H9 (cell line): ENCODE measurements at regions not wholly inside any gene's neighbourhood (a gene's known extent, or its start where the extent isn't known, plus 50 kb on each side); places are given as distances from the start of the nearest gene placed in this dataset.

ENCODE experiments used
- DNase-seq: peaks from one replicate; pipeline ENCODE4 v3.0.0-alpha.2; 2017
- H2AFZ ChIP-seq: one replicate; pipeline ENCODE4 v1.6.1; 2013; ENCODE audit warnings: mild to moderate bottlenecking, low read length, control low read depth, moderate library complexity
- H2AK5ac ChIP-seq: 2 replicates; pipeline ENCODE4 v1.6.1; 2013; ENCODE audit warnings: low read length, control low read depth, mixed read lengths; ENCODE audit not compliant: insufficient read length
- H2BK120ac ChIP-seq: one replicate; pipeline ENCODE4 v1.6.1; 2013; ENCODE audit warnings: low read depth, mild to moderate bottlenecking, low read length, control low read depth, inconsistent platforms; ENCODE audit not compliant: poor library complexity, severe bottlenecking
- H2BK12ac ChIP-seq: 2 replicates; pipeline ENCODE4 v1.6.1; 2013; ENCODE audit warnings: low read length, control low read depth, mixed read lengths, low read depth; ENCODE audit not compliant: insufficient read length
- H2BK15ac ChIP-seq: 2 replicates; pipeline ENCODE4 v1.6.1; 2013; ENCODE audit warnings: low read depth, low read length, control low read depth
- H2BK20ac ChIP-seq: one replicate; pipeline ENCODE4 v1.6.1; 2013; ENCODE audit warnings: low read depth, mild to moderate bottlenecking, low read length, control low read depth, inconsistent platforms; ENCODE audit not compliant: poor library complexity, severe bottlenecking
- H2BK5ac ChIP-seq: 2 replicates; pipeline ENCODE4 v1.6.1; 2013; ENCODE audit warnings: low read length, control low read depth, mixed read lengths; ENCODE audit not compliant: insufficient read length
- H3K14ac ChIP-seq: 2 replicates; pipeline ENCODE4 v1.6.1; 2013; ENCODE audit warnings: low read length, control low read depth; ENCODE audit not compliant: insufficient read depth
- H3K18ac ChIP-seq: 2 replicates; pipeline ENCODE4 v1.6.1; 2013; ENCODE audit warnings: low read depth, mild to moderate bottlenecking, mixed read lengths, low read length, control low read depth; ENCODE audit not compliant: insufficient read length
- H3K23ac ChIP-seq: 2 replicates; pipeline ENCODE4 v1.6.1; 2013; ENCODE audit warnings: low read length, control low read depth, mixed read lengths, low read depth; ENCODE audit not compliant: insufficient read length
- H3K23me2 ChIP-seq: 2 replicates; pipeline ENCODE4 v1.6.1; 2013; ENCODE audit warnings: low read depth, mild to moderate bottlenecking, mixed read lengths, low read length, control low read depth; ENCODE audit not compliant: insufficient read length, poor library complexity, severe bottlenecking
- H3K27ac ChIP-seq: 2 replicates; pipeline ENCODE4 v1.5.1; 2013; ENCODE audit warnings: low read length, control low read depth, mixed read lengths, low read depth; ENCODE audit not compliant: insufficient read length
- H3K27me3 ChIP-seq: 2 replicates; pipeline ENCODE4 v1.6.1; 2013; ENCODE audit warnings: low read length, control low read depth, inconsistent platforms; ENCODE audit not compliant: insufficient read depth
- H3K4ac ChIP-seq: 2 replicates; pipeline ENCODE4 v1.6.1; 2013; ENCODE audit warnings: low read depth, mild to moderate bottlenecking, control low read depth, inconsistent platforms, low read length, moderate library complexity
- H3K4me1 ChIP-seq: 2 replicates; pipeline ENCODE4 v1.6.1; 2013; ENCODE audit warnings: low read length, control low read depth, inconsistent platforms; ENCODE audit not compliant: insufficient read depth
- H3K4me2 ChIP-seq: 2 replicates; pipeline ENCODE4 v1.6.1; 2013; ENCODE audit warnings: low read length, control low read depth, mixed read lengths; ENCODE audit not compliant: insufficient read length, insufficient read depth
- H3K56ac ChIP-seq: 2 replicates; pipeline ENCODE4 v1.6.1; 2013; ENCODE audit warnings: low read depth, mild to moderate bottlenecking, mixed read lengths, low read length, control low read depth; ENCODE audit not compliant: insufficient read length
- H3K79me1 ChIP-seq: 2 replicates; pipeline ENCODE4 v1.6.1; 2013; ENCODE audit warnings: low read depth, mild to moderate bottlenecking, moderate library complexity, low read length, control low read depth, inconsistent platforms; ENCODE audit not compliant: insufficient read depth, poor library complexity, severe bottlenecking
- H3K79me2 ChIP-seq: 2 replicates; pipeline ENCODE4 v1.6.1; 2013; ENCODE audit warnings: low read length, control low read depth, inconsistent platforms; ENCODE audit not compliant: insufficient read depth
- H3K9ac ChIP-seq: 2 replicates; pipeline ENCODE4 v1.6.1; 2013; ENCODE audit warnings: low read length, control low read depth, mixed read lengths; ENCODE audit not compliant: insufficient read length; ENCODE audit errors: extremely low read depth
- H3K9me3 ChIP-seq: one replicate; pipeline ENCODE4 v1.6.1; 2013; ENCODE audit warnings: low read depth, low read length, inconsistent platforms; ENCODE audit not compliant: control insufficient read depth
- H3T11ph ChIP-seq: one replicate; pipeline ENCODE4 v1.6.1; 2013; ENCODE audit warnings: mild to moderate bottlenecking, low read length, control low read depth, inconsistent platforms
- H4K20me1 ChIP-seq: one replicate; pipeline ENCODE4 v1.6.1; 2013; ENCODE audit not compliant: control insufficient read depth, insufficient read length, insufficient read depth
- H4K5ac ChIP-seq: 2 replicates; pipeline ENCODE4 v1.6.1; 2013; ENCODE audit warnings: low read depth, mild to moderate bottlenecking, mixed read lengths, low read length, control low read depth; ENCODE audit not compliant: insufficient read length
- H4K8ac ChIP-seq: replicated peaks from 2 replicates; pipeline ENCODE4 v1.6.1; 2013; ENCODE audit warnings: low read length, control low read depth, mixed read lengths, low read depth; ENCODE audit not compliant: insufficient read length
- H4K91ac ChIP-seq: 2 replicates; pipeline ENCODE4 v1.6.1; 2013; ENCODE audit warnings: low read depth, mild to moderate bottlenecking, moderate library complexity, mixed read lengths, low read length, control low read depth; ENCODE audit not compliant: insufficient read length
- H3K27ac Mint-ChIP-seq, 3 experiments: 2 replicates in 2 of 3; 3 replicates in 1 of 3; pipeline ENCODE4 v1.8.0; 2020 to 2021; ENCODE audit warnings: mixed read lengths in 3 of 3, mild to moderate bottlenecking in 1 of 3, moderate library complexity in 1 of 3
- H3K27me3 Mint-ChIP-seq: 2 replicates; pipeline ENCODE4 v1.8.0; 2021; ENCODE audit warnings: low read depth, mild to moderate bottlenecking, moderate library complexity, mixed read lengths
- H3K36me3 Mint-ChIP-seq, 3 experiments: 2 replicates in 2 of 3; 3 replicates in 1 of 3; pipeline ENCODE4 v1.8.0; 2020 to 2021; ENCODE audit warnings: low read depth in 3 of 3, mixed read lengths in 3 of 3; ENCODE audit not compliant: insufficient read depth in 1 of 3
- H3K4me1 Mint-ChIP-seq, 2 experiments: 2 replicates each; pipeline ENCODE4 v1.8.0; 2020; ENCODE audit warnings: mixed read lengths in 2 of 2
- H3K4me3 Mint-ChIP-seq, 2 experiments: 2 replicates in 1 of 2; 3 replicates in 1 of 2; pipeline ENCODE4 v1.8.0; 2020 to 2021; ENCODE audit warnings: mild to moderate bottlenecking in 2 of 2, mixed read lengths in 2 of 2, moderate library complexity in 1 of 2
- H3K9me3 Mint-ChIP-seq, 2 experiments: 2 replicates in 1 of 2; 3 replicates in 1 of 2; pipeline ENCODE4 v1.8.0; 2020; ENCODE audit warnings: mild to moderate bottlenecking in 2 of 2, mixed read lengths in 2 of 2, moderate library complexity in 1 of 2
- WGBS: extraction: QIAGEN DNeasy Blood & Tissue Kit; methylation state at CpG from one replicate; pipeline ENCODE4 v1.1.7; 2013; ENCODE audit warnings: missing lambda C conversion rate, low lambda C conversion rate, mixed read lengths; ENCODE audit not compliant: insufficient read length; ENCODE audit errors: extremely low coverage; 5-methylcytosine and 5-hydroxymethylcytosine counted together
- TF ChIP-seq, protein P1 (sequence below): fragments of 200-600 bp; sonication (generic); conservative IDR thresholded peaks from 3 replicates; pipeline ENCODE4 v1.8.0; 2021; ENCODE audit warnings: antibody characterized with exemption, mild to moderate bottlenecking

DNA sequence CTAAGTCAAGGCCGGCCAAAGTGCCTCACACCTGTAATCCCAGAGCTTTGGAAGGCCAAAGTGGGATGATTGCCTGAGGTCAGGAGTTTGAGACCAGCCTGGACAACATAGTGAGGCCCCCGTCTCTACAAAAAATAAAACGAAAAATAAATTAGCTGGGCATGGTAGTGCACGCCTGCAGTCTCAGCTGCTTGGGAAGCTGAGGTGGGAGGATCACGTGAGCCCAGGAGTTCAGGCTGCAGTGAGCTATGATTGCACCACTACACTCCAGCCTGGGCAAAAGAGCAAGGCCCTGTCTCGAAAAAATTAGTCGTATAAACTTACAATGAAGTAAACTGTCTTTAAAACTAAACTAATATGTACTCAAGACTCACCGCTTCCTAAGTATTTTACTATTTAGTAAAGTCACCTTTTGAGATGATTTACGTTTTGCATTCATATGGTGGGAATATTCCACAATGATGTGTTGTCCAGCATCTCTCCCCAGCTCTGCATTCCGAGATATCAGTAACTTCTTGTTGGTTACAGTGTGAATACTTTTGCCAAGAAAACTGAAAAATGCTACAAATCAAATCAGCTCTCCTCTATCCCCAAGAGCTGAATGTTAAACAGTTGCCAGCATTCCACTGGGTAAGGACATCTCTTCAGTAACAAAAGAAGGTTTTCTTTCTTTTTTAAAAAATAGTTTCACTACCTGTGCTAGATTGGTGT lies 84.9 kb upstream of the C21orf91 start:
- Histone ChIP-seq H3K9me3 (no peaks in the 10 kb centered on the region), H3K27me3 (no peaks in the 10 kb centered on the region), H4K8ac (no peak overlapping the region), H4K91ac (no peak overlapping the region), H2BK5ac (no peak overlapping the region), H2AK5ac (no peak overlapping the region), H3K79me2 (no peaks in the 10 kb centered on the region), H3K56ac (no peak overlapping the region), H2BK12ac (no peak overlapping the region), H2BK20ac (no peak overlapping the region), H3K23me2 (no peaks in the 10 kb centered on the region), H3T11ph (no peak overlapping the region), H3K23ac (no peak overlapping the region), H4K5ac (no peak overlapping the region), H3K4ac (no peak overlapping the region), H4K20me1 (no peaks in the 10 kb centered on the region), H3K4me2 (no peak overlapping the region), H2BK15ac (no peak overlapping the region), H2AFZ (no peak overlapping the region), H3K14ac (no peak overlapping the region), H3K4me1 (no peaks in the 10 kb centered on the region; the same call in 1 of the 2 replicates), H3K9ac (no peak overlapping the region), H3K79me1 (no peaks in the 10 kb centered on the region), H2BK120ac (no peak overlapping the region), H3K27ac (no peak overlapping the region), H3K18ac (no peak overlapping the region)
- DNase-seq, result no peak
- Mint-ChIP-seq H3K27me3 (no peaks in the 10 kb centered on the region), H3K4me3 (no peak overlapping the region), H3K9me3 (peaks cover 16 to 18% of the 10 kb centered on the region in 2 experiments), H3K4me1 (peaks cover 57% of the 10 kb centered on the region in 2 experiments), H3K36me3 (peaks cover 10 to 16% (median 15%) of the 10 kb centered on the region in 3 experiments), H3K27ac (peak overlapping the region in 2 of 3 experiments; percentile 22 to 78; a peak in 3 of 7 replicates)
- WGBS, result no CpG with 5 or more reads among the region's 10 CpGs
- TF ChIP-seq, protein P1, sequence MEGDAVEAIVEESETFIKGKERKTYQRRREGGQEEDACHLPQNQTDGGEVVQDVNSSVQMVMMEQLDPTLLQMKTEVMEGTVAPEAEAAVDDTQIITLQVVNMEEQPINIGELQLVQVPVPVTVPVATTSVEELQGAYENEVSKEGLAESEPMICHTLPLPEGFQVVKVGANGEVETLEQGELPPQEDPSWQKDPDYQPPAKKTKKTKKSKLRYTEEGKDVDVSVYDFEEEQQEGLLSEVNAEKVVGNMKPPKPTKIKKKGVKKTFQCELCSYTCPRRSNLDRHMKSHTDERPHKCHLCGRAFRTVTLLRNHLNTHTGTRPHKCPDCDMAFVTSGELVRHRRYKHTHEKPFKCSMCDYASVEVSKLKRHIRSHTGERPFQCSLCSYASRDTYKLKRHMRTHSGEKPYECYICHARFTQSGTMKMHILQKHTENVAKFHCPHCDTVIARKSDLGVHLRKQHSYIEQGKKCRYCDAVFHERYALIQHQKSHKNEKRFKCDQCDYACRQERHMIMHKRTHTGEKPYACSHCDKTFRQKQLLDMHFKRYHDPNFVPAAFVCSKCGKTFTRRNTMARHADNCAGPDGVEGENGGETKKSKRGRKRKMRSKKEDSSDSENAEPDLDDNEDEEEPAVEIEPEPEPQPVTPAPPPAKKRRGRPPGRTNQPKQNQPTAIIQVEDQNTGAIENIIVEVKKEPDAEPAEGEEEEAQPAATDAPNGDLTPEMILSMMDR, result no peak
